ENCODE measurements at regions not wholly inside any gene's neighbourhood (a gene's known extent, or its start where the extent isn't known, plus 50 kb on each side); places are given as distances from the start of the nearest gene placed in this dataset.
A peak's percentile ranks its signal among the peaks of the same experiment; 100 is the strongest.

DNA sequence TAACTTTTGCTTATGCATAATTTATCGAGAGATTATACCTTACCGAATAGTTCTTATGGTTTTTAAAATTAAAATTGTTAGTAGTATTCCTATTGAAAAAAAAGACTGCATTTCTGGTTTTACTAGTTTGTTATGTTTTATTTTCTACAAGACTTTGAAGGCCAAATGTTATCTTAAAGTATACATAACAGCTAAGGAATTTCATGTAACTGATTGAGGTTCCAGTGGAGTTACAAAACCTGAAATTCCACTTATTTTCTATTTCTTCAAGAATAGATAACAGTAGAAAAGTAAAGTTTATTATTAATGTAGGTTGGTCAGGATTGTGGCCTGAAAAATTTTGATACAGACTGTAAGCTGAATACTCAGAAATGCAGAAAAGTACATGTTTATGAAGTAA lies 1216.0 kb upstream of the PCDH20 start:
- Histone ChIP-seq H4K12ac (ENCODE audit: low read depth, low read length) (no peak overlapping the region), H3K27me3 (ENCODE audit: insufficient read depth, low read length) (no peaks in the 10 kb centered on the region), H3K79me2 (ENCODE audit: control insufficient read depth, insufficient read depth, low read length, poor library complexity) (no peaks in the 10 kb centered on the region), H4K91ac (ENCODE audit: low read depth, low read length) (no peak overlapping the region), H3K4me1 (ENCODE audit: control insufficient read depth in 1 of 2, insufficient read depth in 2 of 2, low read length in 2 of 2) (no peaks in the 10 kb centered on the region), H3K4me2 (ENCODE audit: low read length) (no peak overlapping the region), H2BK12ac (ENCODE audit: low read length) (no peak overlapping the region), H2AK5ac (ENCODE audit: low read length) (no peak overlapping the region), H3K27ac (ENCODE audit: low read depth, low read length) (no peak overlapping the region), H3K23ac (ENCODE audit: low read length) (no peak overlapping the region), H2BK120ac (ENCODE audit: insufficient read depth, low read length, poor library complexity) (no peak overlapping the region), H2BK5ac (ENCODE audit: low read depth, low read length, poor library complexity) (no peak overlapping the region), H3K9ac (ENCODE audit: low read length) (no peak overlapping the region), H2AFZ (ENCODE audit: insufficient read depth, low read length, poor library complexity) (no peak overlapping the region), H3K18ac (ENCODE audit: low read length) (no peak overlapping the region), H3K36me3 (ENCODE audit: control insufficient read depth in 1 of 2, insufficient read depth in 2 of 2, low read length in 2 of 2) (no peaks in the 10 kb centered on the region), H3K4ac (ENCODE audit: low read depth, low read length) (no peak overlapping the region), H3K14ac (ENCODE audit: low read length) (no peak overlapping the region), H3K79me1 (ENCODE audit: low read length) (no peaks in the 10 kb centered on the region), H3K4me3 (ENCODE audit: low read depth, low read length) (no peak overlapping the region), H3K9me3 (ENCODE audit: insufficient read depth, low read depth, low read length) (no peaks in the 10 kb centered on the region), H4K8ac (ENCODE audit: low read depth, low read length) (no peak overlapping the region)
- peak in 1 of 2 donors; percentile 88 for DNase-seq
- WGBS (ENCODE audit: extremely low coverage, insufficient coverage, insufficient read length) = no CpG with 5 or more reads among the region's 2 CpGs

DNA sequence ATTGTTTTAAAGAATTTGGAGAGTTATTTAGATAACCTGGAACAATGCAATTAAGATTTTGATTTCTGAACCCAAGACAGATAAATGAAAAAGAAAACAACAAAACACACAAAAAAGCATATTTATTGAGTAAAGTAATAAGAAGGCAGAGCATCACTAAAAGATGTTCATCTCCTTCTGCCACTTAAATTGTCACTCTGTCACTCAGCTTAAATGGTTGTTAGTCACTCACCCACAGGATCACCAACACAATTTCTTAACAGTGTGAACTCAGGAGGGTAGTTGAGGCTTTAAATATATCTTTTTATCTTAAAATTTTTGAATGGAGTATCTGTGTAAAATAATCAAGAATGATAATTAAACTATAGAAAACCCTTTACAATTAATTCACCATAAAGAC lies 1215.5 kb upstream of the PCDH20 start:
- no peak overlapping the region for H3K9ac ChIP-seq (ENCODE audit: low read length)
- no peaks in the 10 kb centered on the region for H3K79me1 ChIP-seq (ENCODE audit: low read length)
- no peak overlapping the region for H2BK12ac ChIP-seq (ENCODE audit: low read length)
- H4K12ac ChIP-seq (ENCODE audit: low read depth, low read length) = no peak overlapping the region
- no peaks in the 10 kb centered on the region for H3K36me3 ChIP-seq (ENCODE audit: control insufficient read depth in 1 of 2, insufficient read depth in 2 of 2, low read length in 2 of 2)
- H2AFZ ChIP-seq (ENCODE audit: insufficient read depth, low read length, poor library complexity) = no peak overlapping the region
- no peak overlapping the region for H3K14ac ChIP-seq (ENCODE audit: low read length)
- H3K27me3 ChIP-seq (ENCODE audit: insufficient read depth, low read length) = no peaks in the 10 kb centered on the region
- H2BK5ac ChIP-seq (ENCODE audit: low read depth, low read length, poor library complexity) = no peak overlapping the region
- H3K4me3 ChIP-seq (ENCODE audit: low read depth, low read length) = no peak overlapping the region
- H3K4me2 ChIP-seq (ENCODE audit: low read length) = no peak overlapping the region
- no peaks in the 10 kb centered on the region for H3K4me1 ChIP-seq (ENCODE audit: control insufficient read depth in 1 of 2, insufficient read depth in 2 of 2, low read length in 2 of 2)
- no peak overlapping the region for H3K27ac ChIP-seq (ENCODE audit: low read depth, low read length)
- H3K9me3 ChIP-seq (ENCODE audit: insufficient read depth, low read depth, low read length) = peaks cover 2% of the 10 kb centered on the region
- no peak overlapping the region for H3K4ac ChIP-seq (ENCODE audit: low read depth, low read length)
- H2AK5ac ChIP-seq (ENCODE audit: low read length) = no peak overlapping the region
- DNase-seq = no peak
- no peaks in the 10 kb centered on the region for H3K79me2 ChIP-seq (ENCODE audit: control insufficient read depth, insufficient read depth, low read length, poor library complexity)
- no peak overlapping the region for H4K91ac ChIP-seq (ENCODE audit: low read depth, low read length)
- H4K8ac ChIP-seq (ENCODE audit: low read depth, low read length) = no peak overlapping the region
- no peak overlapping the region for H2BK120ac ChIP-seq (ENCODE audit: insufficient read depth, low read length, poor library complexity)
- no peak overlapping the region for H3K18ac ChIP-seq (ENCODE audit: low read length)
- H3K23ac ChIP-seq (ENCODE audit: low read length) = no peak overlapping the region

- no CpG with 5 or more reads among the region's 3 CpGs for WGBS (ENCODE audit: extremely low coverage, insufficient coverage, insufficient read length)
- Histone ChIP-seq H3K9me3 (ENCODE audit: insufficient read depth, low read depth, low read length) (peaks cover 2% of the 10 kb centered on the region), H2AFZ (ENCODE audit: insufficient read depth, low read length, poor library complexity) (no peak overlapping the region), H3K18ac (ENCODE audit: low read length) (no peak overlapping the region), H3K4me1 (ENCODE audit: control insufficient read depth in 1 of 2, insufficient read depth in 2 of 2, low read length in 2 of 2) (peaks cover 0 to 2% of the 10 kb centered on the region in 2 experiments), H3K23ac (ENCODE audit: low read length) (no peak overlapping the region), H2BK5ac (ENCODE audit: low read depth, low read length, poor library complexity) (no peak overlapping the region), H3K27me3 (ENCODE audit: insufficient read depth, low read length) (no peaks in the 10 kb centered on the region), H3K4me3 (ENCODE audit: low read depth, low read length) (no peak overlapping the region), H2AK5ac (ENCODE audit: low read length) (no peak overlapping the region), H3K9ac (ENCODE audit: low read length) (no peak overlapping the region), H3K79me1 (ENCODE audit: low read length) (no peaks in the 10 kb centered on the region), H4K12ac (ENCODE audit: low read depth, low read length) (no peak overlapping the region), H3K79me2 (ENCODE audit: control insufficient read depth, insufficient read depth, low read length, poor library complexity) (no peaks in the 10 kb centered on the region), H3K4ac (ENCODE audit: low read depth, low read length) (no peak overlapping the region), H3K14ac (ENCODE audit: low read length) (no peak overlapping the region), H2BK120ac (ENCODE audit: insufficient read depth, low read length, poor library complexity) (no peak overlapping the region), H2BK12ac (ENCODE audit: low read length) (no peak overlapping the region), H3K27ac (ENCODE audit: low read depth, low read length) (no peak overlapping the region), H3K36me3 (ENCODE audit: control insufficient read depth in 1 of 2, insufficient read depth in 2 of 2, low read length in 2 of 2) (no peaks in the 10 kb centered on the region), H4K91ac (ENCODE audit: low read depth, low read length) (no peak overlapping the region), H4K8ac (ENCODE audit: low read depth, low read length) (no peak overlapping the region), H3K4me2 (ENCODE audit: low read length) (no peak overlapping the region)
- DNase-seq = no peak
These were observed 1214.0 kb upstream of the PCDH20 start for GRCh38 chr13:62629618-62630017.

- Histone ChIP-seq H3K4me2 (ENCODE audit: low read length) (no peak overlapping the region), H3K79me1 (ENCODE audit: low read length) (no peaks in the 10 kb centered on the region), H3K9me3 (ENCODE audit: insufficient read depth, low read depth, low read length) (peaks cover 2% of the 10 kb centered on the region), H3K9ac (ENCODE audit: low read length) (no peak overlapping the region), H2AK5ac (ENCODE audit: low read length) (no peak overlapping the region), H3K4me3 (ENCODE audit: low read depth, low read length) (no peak overlapping the region), H4K12ac (ENCODE audit: low read depth, low read length) (no peak overlapping the region), H3K23ac (ENCODE audit: low read length) (no peak overlapping the region), H3K18ac (ENCODE audit: low read length) (no peak overlapping the region), H2BK120ac (ENCODE audit: insufficient read depth, low read length, poor library complexity) (no peak overlapping the region), H2BK5ac (ENCODE audit: low read depth, low read length, poor library complexity) (no peak overlapping the region), H2BK12ac (ENCODE audit: low read length) (no peak overlapping the region), H3K27ac (ENCODE audit: low read depth, low read length) (no peak overlapping the region), H3K79me2 (ENCODE audit: control insufficient read depth, insufficient read depth, low read length, poor library complexity) (no peaks in the 10 kb centered on the region), H4K8ac (ENCODE audit: low read depth, low read length) (no peak overlapping the region), H3K14ac (ENCODE audit: low read length) (no peak overlapping the region), H3K4me1 (ENCODE audit: control insufficient read depth in 1 of 2, insufficient read depth in 2 of 2, low read length in 2 of 2) (peaks cover 0 to 2% of the 10 kb centered on the region in 2 experiments), H4K91ac (ENCODE audit: low read depth, low read length) (no peak overlapping the region), H3K27me3 (ENCODE audit: insufficient read depth, low read length) (no peaks in the 10 kb centered on the region), H2AFZ (ENCODE audit: insufficient read depth, low read length, poor library complexity) (no peak overlapping the region), H3K4ac (ENCODE audit: low read depth, low read length) (no peak overlapping the region), H3K36me3 (ENCODE audit: control insufficient read depth in 1 of 2, insufficient read depth in 2 of 2, low read length in 2 of 2) (no peaks in the 10 kb centered on the region)
- no peak for DNase-seq
- no CpG with 5 or more reads among the region's 15 CpGs for WGBS (ENCODE audit: extremely low coverage, insufficient coverage, insufficient read length)
These were observed 1211.6 kb upstream of the PCDH20 start for GRCh38 chr13:62627226-62627625.
